Astrocyte (in vitro differentiated cells and primary cell): ENCODE measurements at regions not wholly inside any gene's neighbourhood (a gene's known extent, or its start where the extent isn't known, plus 50 kb on each side); places are given as distances from the start of the nearest gene placed in this dataset.

ENCODE experiments used
- DNase-seq: peaks from one replicate; pipeline ENCODE4 v3.0.0-alpha.2; 2010; ENCODE audit warnings: low read depth
- FAIRE-seq: peaks from 2 replicates; lab custom pipeline; 2011; peaks lifted over from hg19 to GRCh38; lab: Jason Lieb, UNC
- H2AFZ ChIP-seq: 2 replicates; pipeline ENCODE4 v1.6.0; 2012; ENCODE audit warnings: low read depth, low read length, inconsistent platforms
- H3K27ac ChIP-seq: 2 replicates; pipeline ENCODE4 v1.5.1; 2011; ENCODE audit warnings: low read depth, low read length, inconsistent platforms
- H3K27me3 ChIP-seq: 2 replicates; pipeline ENCODE4 v1.6.0; 2011; ENCODE audit warnings: low read length, inconsistent platforms; ENCODE audit not compliant: insufficient read depth
- H3K36me3 ChIP-seq: 2 replicates; pipeline ENCODE4 v1.5.1; 2011; ENCODE audit warnings: low read length, inconsistent platforms; ENCODE audit not compliant: insufficient read depth
- H3K4me1 ChIP-seq: 2 replicates; pipeline ENCODE4 v1.5.1; 2011; ENCODE audit warnings: low read length, inconsistent platforms; ENCODE audit not compliant: insufficient read depth
- H3K4me2 ChIP-seq: 2 replicates; pipeline ENCODE4 v1.6.0; 2012; ENCODE audit warnings: low read length, inconsistent platforms
- H3K4me3 ChIP-seq: 2 replicates; pipeline ENCODE4 v1.5.1; 2011; ENCODE audit warnings: low read depth, mild to moderate bottlenecking, low read length, inconsistent platforms; ENCODE audit not compliant: insufficient read depth
- H3K79me2 ChIP-seq: 2 replicates; pipeline ENCODE4 v1.6.0; 2012; ENCODE audit warnings: mild to moderate bottlenecking, low read length, inconsistent platforms; ENCODE audit not compliant: insufficient read depth
- H3K9ac ChIP-seq: 2 replicates; pipeline ENCODE4 v1.6.0; 2012; ENCODE audit warnings: mild to moderate bottlenecking, low read length, inconsistent platforms
- H3K9me3 ChIP-seq: 2 replicates; pipeline ENCODE4 v1.5.1; 2012; ENCODE audit warnings: low read depth, mild to moderate bottlenecking, low read length, inconsistent platforms; ENCODE audit not compliant: insufficient read depth
- H4K20me1 ChIP-seq: 2 replicates; pipeline ENCODE4 v1.6.0; 2012; ENCODE audit warnings: low read length, inconsistent platforms; ENCODE audit not compliant: insufficient read depth
- H3K27ac Mint-ChIP-seq: one replicate; pipeline ENCODE4 v1.8.0; 2021; ENCODE audit warnings: mild to moderate bottlenecking, mixed read lengths; ENCODE audit not compliant: unreplicated experiment
- H3K27me3 Mint-ChIP-seq: one replicate; pipeline ENCODE4 v1.8.0; 2021; ENCODE audit warnings: low read depth, mixed read lengths; ENCODE audit not compliant: unreplicated experiment
- H3K36me3 Mint-ChIP-seq: one replicate; pipeline ENCODE4 v1.8.0; 2021; ENCODE audit warnings: low read depth, mixed read lengths; ENCODE audit not compliant: unreplicated experiment
- H3K4me1 Mint-ChIP-seq: one replicate; pipeline ENCODE4 v1.8.0; 2021; ENCODE audit warnings: low read depth, mixed read lengths; ENCODE audit not compliant: unreplicated experiment
- H3K4me3 Mint-ChIP-seq: one replicate; pipeline ENCODE4 v1.8.0; 2021; ENCODE audit warnings: mild to moderate bottlenecking, moderate library complexity, mixed read lengths; ENCODE audit not compliant: unreplicated experiment
- H3K9me3 Mint-ChIP-seq: one replicate; pipeline ENCODE4 v1.8.0; 2021; ENCODE audit warnings: mild to moderate bottlenecking, mixed read lengths; ENCODE audit not compliant: unreplicated experiment
- EZH2 ChIP-seq: IDR thresholded peaks from 2 replicates; pipeline ENCODE4 v1.6.1; 2012; ENCODE audit warnings: mild to moderate bottlenecking, low read length, inconsistent platforms; ENCODE audit not compliant: insufficient read depth
- TF ChIP-seq, protein P1 (sequence below): IDR thresholded peaks from 2 replicates; pipeline ENCODE4 v1.5.1; 2011; ENCODE audit warnings: low read depth, mild to moderate bottlenecking, inconsistent platforms, low read length, moderate library complexity; ENCODE audit not compliant: insufficient read depth

- no peaks in the 10 kb centered on the region for H3K36me3 Mint-ChIP-seq
These were observed 195.0 kb downstream of the MYCN start for GRCh38 chr2:16135196-16135912.

DNA sequence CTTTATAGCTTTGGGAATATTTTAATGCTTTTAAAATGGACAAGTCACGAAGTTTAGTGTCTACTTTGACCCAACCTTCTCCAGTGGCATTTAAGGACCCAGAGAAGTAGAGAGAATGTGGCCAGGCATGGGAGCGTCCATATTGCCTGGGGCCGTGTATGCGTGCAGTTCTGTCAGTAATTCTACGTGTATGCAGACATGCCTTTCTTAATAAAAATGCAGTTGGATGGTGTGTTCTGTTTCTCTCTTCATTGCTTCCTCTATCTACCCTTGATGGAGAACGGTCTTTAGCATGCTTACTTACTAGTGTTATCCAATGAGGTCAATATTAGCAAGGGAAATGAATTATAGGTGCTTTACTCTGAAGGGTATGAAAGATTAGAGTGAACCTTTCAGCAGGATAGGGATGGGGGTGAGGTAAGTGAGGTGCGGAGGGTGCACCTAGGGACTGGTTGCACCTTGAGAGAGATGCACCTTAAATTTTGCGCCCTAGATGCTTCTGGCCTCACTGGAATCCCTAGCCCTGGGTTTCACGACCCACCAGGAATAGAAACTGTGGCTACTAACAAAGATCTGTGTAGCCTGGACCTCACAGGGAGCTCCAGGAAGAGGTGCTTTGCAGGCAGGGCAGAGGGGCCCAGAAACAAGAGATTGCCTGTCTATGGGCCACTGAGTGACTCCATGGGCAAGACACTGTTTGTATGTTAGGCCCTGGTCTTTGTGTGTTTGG lies 194.3 kb downstream of the MYCN start:
- Histone ChIP-seq H3K4me1 (no peaks in the 10 kb centered on the region), H3K79me2 (no peaks in the 10 kb centered on the region), H3K27ac (no peak overlapping the region), H3K36me3 (no peaks in the 10 kb centered on the region), H3K9me3 (peaks cover 2% of the 10 kb centered on the region), H3K4me3 (no peak overlapping the region), H3K9ac (no peak overlapping the region), H3K4me2 (no peak overlapping the region), H4K20me1 (no peaks in the 10 kb centered on the region), H3K27me3 (no peaks in the 10 kb centered on the region), H2AFZ (no peak overlapping the region)
- no peaks in the 10 kb centered on the region for H3K36me3 Mint-ChIP-seq
- TF ChIP-seq, protein P1, sequence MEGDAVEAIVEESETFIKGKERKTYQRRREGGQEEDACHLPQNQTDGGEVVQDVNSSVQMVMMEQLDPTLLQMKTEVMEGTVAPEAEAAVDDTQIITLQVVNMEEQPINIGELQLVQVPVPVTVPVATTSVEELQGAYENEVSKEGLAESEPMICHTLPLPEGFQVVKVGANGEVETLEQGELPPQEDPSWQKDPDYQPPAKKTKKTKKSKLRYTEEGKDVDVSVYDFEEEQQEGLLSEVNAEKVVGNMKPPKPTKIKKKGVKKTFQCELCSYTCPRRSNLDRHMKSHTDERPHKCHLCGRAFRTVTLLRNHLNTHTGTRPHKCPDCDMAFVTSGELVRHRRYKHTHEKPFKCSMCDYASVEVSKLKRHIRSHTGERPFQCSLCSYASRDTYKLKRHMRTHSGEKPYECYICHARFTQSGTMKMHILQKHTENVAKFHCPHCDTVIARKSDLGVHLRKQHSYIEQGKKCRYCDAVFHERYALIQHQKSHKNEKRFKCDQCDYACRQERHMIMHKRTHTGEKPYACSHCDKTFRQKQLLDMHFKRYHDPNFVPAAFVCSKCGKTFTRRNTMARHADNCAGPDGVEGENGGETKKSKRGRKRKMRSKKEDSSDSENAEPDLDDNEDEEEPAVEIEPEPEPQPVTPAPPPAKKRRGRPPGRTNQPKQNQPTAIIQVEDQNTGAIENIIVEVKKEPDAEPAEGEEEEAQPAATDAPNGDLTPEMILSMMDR = no peak
- no peak for TF ChIP-seq EZH2
- no peak overlapping the region for H3K27ac Mint-ChIP-seq
- H3K27me3 Mint-ChIP-seq = peaks cover 3% of the 10 kb centered on the region
- H3K4me3 Mint-ChIP-seq = no peak overlapping the region
- DNase-seq (no peak), FAIRE-seq (no peak)
- H3K9me3 Mint-ChIP-seq = no peaks in the 10 kb centered on the region
- H3K4me1 Mint-ChIP-seq = peaks cover 5% of the 10 kb centered on the region

More at GRCh38 chr2:16135196-16135912, 195.0 kb downstream of the MYCN start:
- Histone ChIP-seq H3K9me3 (peaks cover 2% of the 10 kb centered on the region), H3K27ac (no peak overlapping the region), H3K4me1 (no peaks in the 10 kb centered on the region), H3K36me3 (no peaks in the 10 kb centered on the region), H3K9ac (no peak overlapping the region), H3K27me3 (no peaks in the 10 kb centered on the region), H3K4me2 (no peak overlapping the region), H3K4me3 (no peak overlapping the region), H2AFZ (no peak overlapping the region), H3K79me2 (no peaks in the 10 kb centered on the region), H4K20me1 (no peaks in the 10 kb centered on the region)
- H3K4me3 Mint-ChIP-seq = no peak overlapping the region
- DNase-seq = no peak
- H3K9me3 Mint-ChIP-seq = no peaks in the 10 kb centered on the region
- peaks cover 5% of the 10 kb centered on the region for H3K4me1 Mint-ChIP-seq
- TF ChIP-seq, protein P1 = no peak
- TF ChIP-seq EZH2 = no peak
- peaks cover under 1% of the 10 kb centered on the region for H3K27me3 Mint-ChIP-seq
- FAIRE-seq = no peak
- peak overlapping the region; percentile 54 for H3K27ac Mint-ChIP-seq
